Smooth muscle cell (in vitro differentiated cells): ENCODE measurements at regions not wholly inside any gene's neighbourhood (a gene's known extent, or its start where the extent isn't known, plus 50 kb on each side); places are given as distances from the start of the nearest gene placed in this dataset.

ENCODE experiments used
- DNase-seq: peaks from one replicate; lab custom pipeline; 2025; ENCODE audit not compliant: unreplicated experiment; lab: John Stamatoyannopoulos, UW
- H2AFZ ChIP-seq: fragments of 200-600 bp; sonication (generic); 2 replicates; pipeline ENCODE4 v1.6.0; 2016; ENCODE audit warnings: antibody characterized with exemption, low read depth, mild to moderate bottlenecking
- H3F3A ChIP-seq: fragments of 200-600 bp; sonication (generic); 2 replicates; pipeline ENCODE4 v1.6.0; 2017; ENCODE audit warnings: antibody characterized with exemption, low read depth
- H3K27ac ChIP-seq: fragments of 200-600 bp; sonication (generic); 2 replicates; pipeline ENCODE4 v1.5.1; 2016; ENCODE audit warnings: low read depth, mild to moderate bottlenecking
- H3K27me3 ChIP-seq: fragments of 200-600 bp; sonication (generic); 2 replicates; pipeline ENCODE4 v1.6.1; 2016; ENCODE audit warnings: low read depth, mild to moderate bottlenecking
- H3K36me3 ChIP-seq: fragments of 200-600 bp; sonication (generic); 2 replicates; pipeline ENCODE4 v1.5.1; 2016; ENCODE audit warnings: low read depth
- H3K4me1 ChIP-seq: fragments of 200-600 bp; sonication (generic); 2 replicates; pipeline ENCODE4 v1.5.1; 2016; ENCODE audit warnings: low read depth
- H3K4me2 ChIP-seq: fragments of 200-600 bp; sonication (generic); 2 replicates; pipeline ENCODE4 v1.6.0; 2016; ENCODE audit warnings: mild to moderate bottlenecking
- H3K4me3 ChIP-seq: fragments of 200-600 bp; sonication (generic); 2 replicates; pipeline ENCODE4 v1.5.1; 2016; ENCODE audit warnings: mild to moderate bottlenecking
- H3K79me2 ChIP-seq: fragments of 200-600 bp; sonication (generic); 2 replicates; pipeline ENCODE4 v1.6.0; 2016; ENCODE audit warnings: low read depth, mild to moderate bottlenecking
- H3K9ac ChIP-seq: fragments of 200-600 bp; sonication (generic); 2 replicates; pipeline ENCODE4 v1.6.0; 2016; ENCODE audit warnings: low read depth
- H3K9me3 ChIP-seq: fragments of 200-600 bp; sonication (generic); replicated peaks from 2 replicates; pipeline ENCODE4 v1.5.1; 2016; ENCODE audit warnings: low read depth
- H4K20me1 ChIP-seq: fragments of 200-600 bp; sonication (generic); 2 replicates; pipeline ENCODE4 v1.6.0; 2016; ENCODE audit warnings: low read depth
- WGBS: methylation state at CpG from one replicate; pipeline ENCODE4 v1.1.7; 2016; ENCODE audit warnings: low lambda C conversion rate; 5-methylcytosine and 5-hydroxymethylcytosine counted together
- TF ChIP-seq, protein P1 (sequence below): fragments of 200-600 bp; sonication (generic); IDR thresholded peaks from 2 replicates; pipeline ENCODE4 v1.5.1; 2017; ENCODE audit warnings: borderline replicate concordance, mild to moderate bottlenecking, antibody characterized with exemption; ENCODE audit not compliant: insufficient read depth, poor library complexity, severe bottlenecking

DNA sequence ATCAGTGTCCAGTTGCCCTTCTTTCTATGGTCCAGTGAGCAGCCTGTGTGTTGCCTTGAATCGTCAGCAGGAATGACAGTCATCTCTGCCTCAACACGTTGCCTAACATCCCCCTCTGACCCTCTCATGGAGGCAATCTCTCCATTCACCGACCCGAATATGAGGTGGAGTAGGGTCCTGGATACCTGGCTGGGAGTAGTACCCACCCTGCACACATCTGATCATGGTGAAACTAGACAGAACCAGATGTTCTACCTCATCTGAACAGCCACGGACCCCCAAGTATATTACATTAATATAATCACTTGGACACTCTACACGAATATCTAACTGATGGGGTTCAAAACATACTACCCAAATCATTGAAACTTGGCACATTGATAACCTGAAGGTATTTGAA is 77.0 kb upstream of the COL21A1 start:
- no peaks in the 10 kb centered on the region for H4K20me1 ChIP-seq
- H3K79me2 ChIP-seq, result no peaks in the 10 kb centered on the region
- no peak overlapping the region for H3K4me3 ChIP-seq
- H3K27me3 ChIP-seq, result no peaks in the 10 kb centered on the region
- no peaks in the 10 kb centered on the region for H3K36me3 ChIP-seq
- H3K9me3 ChIP-seq, result no peaks in the 10 kb centered on the region
- H3K4me2 ChIP-seq, result no peak overlapping the region
- H3F3A ChIP-seq, result no peaks in the 10 kb centered on the region
- no peak overlapping the region for H2AFZ ChIP-seq
- H3K4me1 ChIP-seq, result no peaks in the 10 kb centered on the region
- DNase-seq, result no peak
- TF ChIP-seq, protein P1, sequence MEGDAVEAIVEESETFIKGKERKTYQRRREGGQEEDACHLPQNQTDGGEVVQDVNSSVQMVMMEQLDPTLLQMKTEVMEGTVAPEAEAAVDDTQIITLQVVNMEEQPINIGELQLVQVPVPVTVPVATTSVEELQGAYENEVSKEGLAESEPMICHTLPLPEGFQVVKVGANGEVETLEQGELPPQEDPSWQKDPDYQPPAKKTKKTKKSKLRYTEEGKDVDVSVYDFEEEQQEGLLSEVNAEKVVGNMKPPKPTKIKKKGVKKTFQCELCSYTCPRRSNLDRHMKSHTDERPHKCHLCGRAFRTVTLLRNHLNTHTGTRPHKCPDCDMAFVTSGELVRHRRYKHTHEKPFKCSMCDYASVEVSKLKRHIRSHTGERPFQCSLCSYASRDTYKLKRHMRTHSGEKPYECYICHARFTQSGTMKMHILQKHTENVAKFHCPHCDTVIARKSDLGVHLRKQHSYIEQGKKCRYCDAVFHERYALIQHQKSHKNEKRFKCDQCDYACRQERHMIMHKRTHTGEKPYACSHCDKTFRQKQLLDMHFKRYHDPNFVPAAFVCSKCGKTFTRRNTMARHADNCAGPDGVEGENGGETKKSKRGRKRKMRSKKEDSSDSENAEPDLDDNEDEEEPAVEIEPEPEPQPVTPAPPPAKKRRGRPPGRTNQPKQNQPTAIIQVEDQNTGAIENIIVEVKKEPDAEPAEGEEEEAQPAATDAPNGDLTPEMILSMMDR, result no peak
- H3K27ac ChIP-seq, result no peak overlapping the region
- WGBS, result 39% methylated on average over 6 of the region's 6 CpGs
- H3K9ac ChIP-seq, result no peak overlapping the region

DNA sequence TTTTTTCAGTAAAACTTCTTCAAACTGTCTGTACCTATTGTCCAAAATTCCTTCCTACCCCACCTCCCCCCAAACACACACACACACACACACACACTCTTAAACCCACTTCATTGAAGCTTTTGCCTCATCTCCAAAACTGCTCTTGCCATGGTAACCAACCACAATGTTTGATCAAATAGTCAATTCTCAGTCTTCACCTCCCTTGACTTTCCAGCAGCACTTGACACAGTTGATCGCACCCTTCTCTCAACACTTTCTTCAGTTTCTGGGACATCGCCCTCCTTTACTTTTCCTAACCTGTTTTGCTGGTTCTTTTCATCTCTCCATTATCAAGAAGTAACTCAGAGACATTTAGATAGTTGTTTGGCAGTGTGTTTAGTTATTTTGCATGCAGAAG is 71.5 kb upstream of the COL21A1 start:
- H2AFZ ChIP-seq, result no peak overlapping the region
- H3K4me3 ChIP-seq, result no peak overlapping the region
- no peaks in the 10 kb centered on the region for H3F3A ChIP-seq
- TF ChIP-seq, protein P1, result no peak
- H3K4me1 ChIP-seq, result no peaks in the 10 kb centered on the region
- no peaks in the 10 kb centered on the region for H3K9me3 ChIP-seq
- H3K4me2 ChIP-seq, result no peak overlapping the region
- H4K20me1 ChIP-seq, result no peaks in the 10 kb centered on the region
- no peak overlapping the region for H3K9ac ChIP-seq
- H3K36me3 ChIP-seq, result no peaks in the 10 kb centered on the region
- WGBS, result 87% methylated on average over 2 of the region's 2 CpGs
- no peaks in the 10 kb centered on the region for H3K79me2 ChIP-seq
- H3K27ac ChIP-seq, result no peak overlapping the region
- DNase-seq, result no peak
- H3K27me3 ChIP-seq, result no peaks in the 10 kb centered on the region

DNA sequence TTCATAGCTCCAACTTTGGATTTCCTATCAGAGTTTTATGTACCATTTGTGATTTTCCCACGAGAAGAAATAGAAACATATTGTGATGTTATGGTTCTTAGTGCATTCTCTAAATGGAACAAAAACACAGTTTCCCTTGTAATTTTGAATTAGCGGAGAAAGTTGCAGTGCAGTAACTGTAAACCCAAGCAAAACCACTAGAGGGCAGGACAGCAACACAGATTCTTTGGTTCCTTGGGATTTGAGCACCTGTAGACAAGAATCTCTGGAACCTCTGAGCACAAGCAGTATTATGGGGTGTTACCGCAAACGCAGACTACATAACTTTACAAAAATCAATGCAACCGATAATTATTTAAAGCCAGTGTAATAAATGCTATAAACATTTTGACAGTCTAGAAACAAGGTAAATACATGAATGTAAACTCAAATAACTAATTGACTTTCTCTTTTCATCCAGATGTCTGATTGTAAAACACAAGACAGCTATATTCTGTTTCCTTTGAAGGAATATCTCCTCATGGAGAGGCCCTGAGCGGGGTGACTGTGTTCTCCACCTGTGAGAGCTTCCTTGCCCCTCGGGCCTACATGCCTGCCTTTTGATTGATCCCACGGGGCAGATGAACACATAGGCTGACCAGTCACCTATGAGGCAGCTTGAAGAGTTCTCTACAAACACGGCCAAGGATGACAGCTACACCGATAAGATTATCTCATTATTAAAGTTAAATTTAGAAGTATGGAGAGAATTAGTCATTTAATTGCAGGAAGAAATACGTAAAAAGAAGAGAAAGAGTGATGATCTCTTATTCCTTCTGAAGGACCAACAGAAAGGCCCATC is 67.5 kb upstream of the COL21A1 start:
- no peaks in the 10 kb centered on the region for H3K27me3 ChIP-seq
- no peak for DNase-seq
- no peak overlapping the region for H3K9ac ChIP-seq
- no peak overlapping the region for H3K4me2 ChIP-seq
- no peaks in the 10 kb centered on the region for H3K9me3 ChIP-seq
- H3K4me3 ChIP-seq, result no peak overlapping the region
- no peaks in the 10 kb centered on the region for H3K36me3 ChIP-seq
- no peak overlapping the region for H2AFZ ChIP-seq
- no peaks in the 10 kb centered on the region for H4K20me1 ChIP-seq
- no peaks in the 10 kb centered on the region for H3K79me2 ChIP-seq
- TF ChIP-seq, protein P1, result peak; percentile 94
- H3K27ac ChIP-seq, result no peak overlapping the region
- H3K4me1 ChIP-seq, result no peaks in the 10 kb centered on the region
- WGBS, result 49% methylated on average over 11 of the region's 11 CpGs
- no peaks in the 10 kb centered on the region for H3F3A ChIP-seq
